T1000 (cell line): ENCODE measurements at regions not wholly inside any gene's neighbourhood (a gene's known extent, or its start where the extent isn't known, plus 50 kb on each side); places are given as distances from the start of the nearest gene placed in this dataset.
A peak's percentile ranks its signal among the peaks of the same experiment; 100 is the strongest.

Experiments
- DNase-seq: peaks from one replicate; lab custom pipeline; 2025; ENCODE audit warnings: mixed read lengths; lab: John Stamatoyannopoulos, UW

GRCh38 chr7:95718577-95719410 is 53.6 kb upstream of the DYNC1I1 start:
- no peak for DNase-seq

- no peak for DNase-seq
These were observed 55.8 kb upstream of the DYNC1I1 start for GRCh38 chr7:95716357-95717122.

- DNase-seq, result no peak
These were observed 57.1 kb upstream of the DYNC1I1 start for GRCh38 chr7:95715274-95715673.

DNA sequence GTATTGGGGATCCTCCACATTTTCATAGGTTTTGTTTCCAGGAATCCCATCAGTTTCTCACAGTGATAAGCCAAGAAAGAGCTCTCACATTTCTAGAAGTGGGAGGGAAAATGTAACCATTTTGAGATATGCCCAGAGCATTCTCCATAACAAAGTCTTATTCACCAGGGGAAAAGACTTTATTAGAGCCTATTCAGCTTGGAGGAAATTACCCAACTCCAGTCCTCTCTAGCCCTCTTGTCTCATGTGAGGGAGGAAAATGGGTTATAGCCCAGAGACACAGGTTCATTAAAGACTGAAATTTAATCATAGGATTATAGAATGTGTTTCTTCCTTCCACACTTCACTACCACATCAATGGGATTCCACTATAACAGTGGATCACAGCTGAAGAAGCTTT is 61.6 kb upstream of the DYNC1I1 start:
- no peak for DNase-seq

DNA sequence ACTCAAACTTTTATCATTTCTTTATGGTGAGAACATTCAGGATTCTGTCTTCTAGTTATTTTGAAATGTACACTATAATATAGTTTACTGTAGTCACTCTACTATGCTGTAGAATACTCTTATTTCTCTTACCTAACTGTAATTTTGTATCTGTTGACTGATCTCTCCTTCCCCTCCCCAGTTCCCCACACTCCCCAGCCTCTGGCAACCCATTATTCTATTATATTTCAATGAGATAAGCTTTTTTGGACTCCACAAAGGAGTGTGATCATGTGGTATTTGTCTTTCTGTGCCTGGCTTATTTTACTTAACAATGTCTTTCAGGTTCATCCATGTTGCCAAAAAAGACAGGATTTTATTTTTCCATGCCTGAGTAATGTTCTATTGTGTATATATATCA is 71.4 kb upstream of the DYNC1I1 start:
- DNase-seq, result no peak

DNA sequence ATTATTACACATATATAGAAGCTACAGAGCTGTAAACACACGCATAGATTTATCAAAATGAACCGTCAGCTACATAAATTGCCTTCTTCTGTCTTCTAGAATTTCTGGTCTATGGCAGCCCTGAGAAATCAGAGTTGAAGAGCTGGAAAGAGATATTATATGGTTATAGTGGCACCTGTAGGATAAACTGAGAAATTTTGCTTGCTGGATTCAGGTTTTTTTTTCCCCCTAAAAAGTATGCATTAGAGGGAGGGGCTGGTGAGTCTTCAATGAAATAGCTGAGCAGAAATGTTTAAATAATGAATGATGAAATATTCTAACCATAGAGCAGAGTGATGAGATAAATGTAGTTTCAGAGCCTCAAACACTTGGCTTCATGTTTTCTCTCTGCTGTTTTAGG is 78.0 kb upstream of the DYNC1I1 start:
- no peak for DNase-seq

- DNase-seq, result no peak
These were observed 78.6 kb upstream of the DYNC1I1 start for GRCh38 chr7:95693551-95694333.

DNA sequence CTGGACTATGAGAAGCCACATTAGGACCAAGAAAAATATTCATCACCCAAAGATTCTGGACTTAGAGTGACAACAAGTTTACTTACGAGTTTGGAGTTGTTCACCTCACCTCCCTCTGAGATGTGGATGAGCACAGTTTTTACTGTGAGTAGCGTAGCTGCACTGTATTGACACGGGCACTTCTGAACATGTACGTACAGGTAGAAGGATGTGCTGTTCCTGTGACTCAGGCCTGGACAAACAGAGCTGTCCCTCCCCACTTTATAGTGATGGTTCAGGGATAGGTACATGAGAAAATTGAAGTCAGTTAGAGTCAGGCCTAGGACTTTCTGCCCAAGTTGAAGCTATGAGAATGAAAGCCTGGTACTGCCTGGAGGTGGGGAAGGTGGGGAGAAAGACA is 80.9 kb upstream of the DYNC1I1 start:
- no peak for DNase-seq

GRCh38 chr7:95690367-95690947 is 81.9 kb upstream of the DYNC1I1 start:
- peak; percentile 5 for DNase-seq

DNA sequence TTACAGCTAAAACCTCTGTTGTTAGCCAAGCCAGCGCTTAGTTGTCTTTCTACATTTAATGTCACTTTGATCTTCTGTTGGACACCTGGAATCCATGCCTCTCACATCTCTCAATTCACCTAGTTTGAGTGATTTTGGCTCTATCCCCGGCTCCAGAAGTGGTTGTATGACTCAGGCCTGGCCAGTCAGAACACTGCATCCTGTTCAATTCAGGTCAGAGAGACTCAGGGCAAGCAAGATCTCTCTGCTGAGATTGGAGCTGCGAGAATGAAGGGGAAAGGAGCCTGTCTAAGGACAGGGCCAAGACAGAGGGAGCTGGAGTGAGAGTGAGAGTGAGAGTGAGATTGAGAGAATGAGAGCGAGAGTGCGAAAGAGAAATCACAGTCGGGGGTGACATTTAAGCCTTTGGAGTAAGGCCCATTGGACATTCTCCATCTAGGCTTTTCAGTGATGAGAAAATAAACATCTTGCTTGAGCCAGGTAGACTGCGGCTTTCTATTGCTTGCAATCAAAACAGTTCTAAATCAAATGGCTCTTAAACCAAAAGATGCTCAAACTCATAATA is 83.3 kb upstream of the DYNC1I1 start:
- no peak for DNase-seq

DNA sequence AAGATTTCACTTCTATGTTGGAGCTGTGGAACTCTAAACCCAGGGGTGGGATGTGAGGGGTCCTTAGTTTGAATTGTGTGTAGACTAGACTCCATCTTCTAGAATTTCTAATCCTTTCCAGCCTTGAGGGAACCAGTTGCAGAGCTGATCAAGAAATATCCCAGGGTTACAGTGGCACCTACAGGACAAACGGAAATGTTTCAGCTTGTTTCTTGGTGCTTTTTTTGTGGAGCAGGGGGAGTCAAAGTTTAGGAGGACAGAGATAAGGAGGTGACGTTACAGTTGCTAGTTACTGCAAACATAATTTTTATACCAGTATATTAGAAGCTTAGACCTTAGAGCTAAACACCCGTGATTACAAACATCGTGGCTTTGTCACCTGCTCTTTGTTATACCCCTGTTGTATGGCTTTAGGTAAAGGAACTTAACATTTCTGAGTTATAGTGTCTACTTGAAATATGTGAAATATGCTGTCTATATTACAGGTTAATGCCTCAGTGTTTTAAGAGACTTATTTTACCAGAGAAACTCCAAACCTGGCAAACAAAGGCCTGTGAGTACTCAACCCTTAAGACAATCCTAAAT is 84.5 kb upstream of the DYNC1I1 start:
- DNase-seq, result no peak

DNA sequence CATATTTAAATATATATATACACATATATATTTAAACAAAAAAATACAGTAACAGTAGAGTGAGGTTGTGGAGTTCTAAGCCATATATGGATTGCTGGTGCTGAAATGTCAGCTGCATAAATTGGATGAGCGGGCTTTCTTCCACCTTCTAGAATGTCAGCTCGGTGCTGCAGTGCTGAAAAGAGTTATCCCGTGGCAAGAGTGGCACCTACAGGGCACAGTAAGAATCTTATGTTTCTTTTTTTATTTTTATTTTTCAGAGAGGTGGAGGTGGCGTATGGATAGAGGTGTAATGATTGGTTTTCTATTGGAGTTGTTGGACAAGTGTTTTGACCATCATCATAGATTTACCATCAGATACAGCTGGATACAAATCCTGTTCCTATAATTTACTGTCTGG is 86.2 kb upstream of the DYNC1I1 start:
- no peak for DNase-seq

DNA sequence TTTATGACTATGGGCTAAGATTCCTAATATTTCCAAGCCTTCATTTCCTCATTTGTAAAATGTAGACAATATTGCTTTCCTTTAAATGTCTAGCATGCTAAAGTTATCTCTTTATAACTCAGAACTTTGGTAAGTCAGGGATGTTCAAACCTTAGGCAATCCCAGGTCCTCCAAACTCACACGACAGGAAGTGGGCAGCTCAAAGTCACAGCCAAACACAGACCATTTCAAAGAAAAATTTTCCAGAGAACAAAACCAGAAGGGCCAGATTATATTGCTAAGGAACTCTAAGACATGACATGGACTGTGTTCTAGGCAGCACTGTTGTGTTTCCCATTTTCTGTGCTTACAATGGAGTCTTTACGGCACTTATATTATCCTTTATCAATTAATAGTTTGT is 87.8 kb upstream of the DYNC1I1 start:
- DNase-seq, result no peak

GRCh38 chr7:95684037-95684436 is 87.7 kb upstream of the PDK4 start:
- DNase-seq, result no peak

- DNase-seq, result no peak
These were observed 86.6 kb upstream of the PDK4 start for GRCh38 chr7:95682913-95683312.

DNA sequence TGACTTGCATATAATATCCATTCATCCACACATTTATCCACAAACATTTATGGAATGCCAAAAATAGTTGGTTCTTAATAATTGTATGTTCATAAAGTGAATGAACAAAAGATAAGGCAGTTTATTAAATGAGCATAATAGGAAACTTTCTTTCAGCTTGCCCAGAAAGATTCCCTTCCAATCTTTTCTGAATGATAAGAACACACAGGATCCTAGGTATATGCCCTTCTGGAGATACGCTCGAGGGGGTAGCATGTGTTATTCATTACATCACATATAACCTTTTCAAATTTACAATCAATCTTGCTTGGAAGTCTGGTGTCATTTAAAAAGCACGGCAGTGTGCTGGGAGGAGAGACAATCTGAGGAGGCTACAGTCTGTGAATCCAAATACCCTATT is 80.4 kb upstream of the PDK4 start:
- DNase-seq, result no peak

DNA sequence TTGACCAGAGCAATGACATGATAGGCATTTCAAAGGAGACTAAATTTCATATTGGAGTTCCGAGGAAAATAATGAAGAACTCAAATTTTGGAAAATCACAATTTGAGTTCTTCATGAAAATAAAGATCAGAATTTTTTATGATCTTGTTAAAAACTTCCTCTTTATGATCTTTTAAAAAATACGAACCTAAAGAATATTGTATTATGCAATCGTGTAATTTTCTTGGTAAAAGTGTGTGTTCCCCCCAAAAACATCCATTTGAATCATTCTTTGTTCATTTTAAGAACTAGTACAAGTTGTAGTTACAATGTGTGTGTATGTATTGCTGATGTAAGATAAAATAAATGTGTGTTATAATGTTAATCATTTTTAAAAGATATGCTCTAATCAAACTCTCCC is 79.3 kb upstream of the PDK4 start:
- no peak for DNase-seq

GRCh38 chr7:95675016-95675415 is 78.7 kb upstream of the PDK4 start:
- peak; percentile 14 for DNase-seq

- no peak for DNase-seq
These were observed 77.8 kb upstream of the PDK4 start for GRCh38 chr7:95674101-95674500.

- DNase-seq, result no peak
These were observed 76.1 kb upstream of the PDK4 start for GRCh38 chr7:95672434-95672833.

DNA sequence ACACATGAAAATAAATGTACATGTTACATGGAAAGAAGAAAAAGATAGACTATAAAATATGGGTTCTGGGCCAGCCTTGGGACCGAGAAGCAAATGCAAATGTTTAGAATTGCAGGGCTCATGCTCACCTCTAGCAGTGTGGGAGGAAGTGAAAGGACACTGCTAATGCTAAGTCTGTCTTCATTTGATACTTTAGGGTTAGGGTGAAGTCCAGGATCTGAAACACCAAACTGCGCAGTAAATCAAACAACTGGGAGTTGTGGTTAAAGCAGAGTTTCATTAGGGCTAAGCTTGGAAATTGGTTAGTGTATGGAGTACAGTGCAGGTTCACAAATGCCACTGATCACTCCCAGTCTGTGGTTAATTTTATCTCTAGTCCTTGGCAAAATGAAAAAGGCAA is 73.2 kb upstream of the PDK4 start:
- no peak for DNase-seq
